HG03060 (cell line): ENCODE measurements at regions not wholly inside any gene's neighbourhood (a gene's known extent, or its start where the extent isn't known, plus 50 kb on each side); places are given as distances from the start of the nearest gene placed in this dataset.

ENCODE experiments used
- ATAC-seq: cut with Tn5 transposase; IDR thresholded peaks from one replicate; pipeline ENCODE4 v1.9.1; 2021; ENCODE audit warnings: low read depth, moderate number of reproducible peaks; ENCODE audit not compliant: unreplicated experiment

- no peak for ATAC-seq
These were observed 331.2 kb downstream of the TLE4 start for GRCh38 chr9:79902825-79903600.

- ATAC-seq: no peak
These were observed 329.0 kb downstream of the TLE4 start for GRCh38 chr9:79900754-79901153.

- ATAC-seq: no peak
These were observed 324.7 kb downstream of the TLE4 start for GRCh38 chr9:79896390-79896980.

DNA sequence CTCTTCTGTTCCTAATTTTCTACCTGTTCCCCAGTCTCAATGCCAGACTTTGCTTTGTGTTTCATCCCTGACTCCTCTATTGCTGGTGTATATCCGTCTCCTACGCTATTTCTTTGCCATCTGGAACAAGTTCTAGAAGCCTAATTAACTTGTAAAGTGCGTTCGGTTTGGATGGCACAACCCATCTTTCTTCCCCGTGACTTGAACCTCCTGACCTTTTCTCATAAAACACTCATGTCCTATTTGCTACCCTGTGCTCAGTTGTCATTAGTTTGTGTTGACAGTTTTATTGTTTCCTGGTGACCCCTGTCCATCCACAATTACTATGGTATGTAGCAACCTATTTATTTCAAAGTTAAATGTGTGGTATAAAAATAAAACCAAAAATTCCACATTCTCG is 323.5 kb downstream of the TLE4 start:
- no peak for ATAC-seq

- no peak for ATAC-seq
These were observed 317.6 kb downstream of the TLE4 start for GRCh38 chr9:79889369-79889768.

DNA sequence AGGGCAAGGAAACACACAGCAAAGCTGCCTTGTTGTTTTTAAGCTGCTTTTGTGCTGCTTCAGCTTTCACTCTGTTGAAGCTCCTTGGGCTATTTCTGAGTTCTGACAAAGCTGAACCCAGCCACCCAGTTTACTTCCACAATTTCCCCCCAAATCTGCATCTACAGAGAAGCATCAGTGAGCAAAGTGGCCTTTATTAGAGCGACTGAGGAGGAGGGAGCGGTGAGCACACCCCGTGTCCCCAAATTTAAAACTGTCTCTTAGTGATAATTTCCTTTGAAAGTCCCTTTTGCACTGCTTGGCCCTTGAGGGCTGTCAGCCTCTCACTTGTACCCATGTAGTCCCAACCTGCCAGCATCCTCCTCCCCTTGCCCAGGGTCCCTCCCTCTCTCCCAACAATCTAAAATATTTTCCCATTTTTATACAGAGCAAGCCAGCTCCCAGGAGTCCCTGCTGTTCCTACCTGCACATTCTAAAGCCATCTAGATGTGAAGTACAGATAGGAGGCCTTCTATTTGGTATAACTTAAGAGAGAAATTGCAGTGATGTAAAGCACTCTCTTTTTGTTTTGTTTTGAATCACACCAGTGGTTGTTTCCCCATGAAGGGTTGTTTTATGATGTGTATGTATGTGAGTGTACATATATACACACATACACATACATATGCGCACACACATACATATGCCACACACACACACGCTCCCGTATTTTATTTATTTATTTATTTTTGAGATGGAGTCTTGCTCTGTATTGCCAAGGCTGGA is 313.5 kb downstream of the TLE4 start:
- no peak for ATAC-seq

DNA sequence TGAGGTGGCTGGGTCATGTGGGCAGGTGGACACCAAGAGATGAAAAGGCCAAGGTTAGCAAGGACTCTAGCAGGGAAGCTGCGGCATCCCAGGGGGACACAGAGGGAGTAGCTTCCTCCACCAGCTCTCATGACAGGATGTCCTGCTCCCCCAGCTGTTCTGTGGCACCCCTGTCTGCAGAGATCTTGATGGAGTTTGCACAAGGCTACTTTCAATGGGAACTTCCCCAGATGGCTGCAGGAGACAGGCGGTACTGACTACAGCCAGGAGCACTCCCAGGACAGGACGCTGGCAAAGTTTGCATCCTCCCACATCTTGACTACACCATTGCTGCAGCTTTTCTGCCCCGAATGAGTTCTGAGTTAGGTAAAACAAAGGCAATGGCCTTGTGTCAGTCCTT is 312.8 kb downstream of the TLE4 start:
- no peak for ATAC-seq

DNA sequence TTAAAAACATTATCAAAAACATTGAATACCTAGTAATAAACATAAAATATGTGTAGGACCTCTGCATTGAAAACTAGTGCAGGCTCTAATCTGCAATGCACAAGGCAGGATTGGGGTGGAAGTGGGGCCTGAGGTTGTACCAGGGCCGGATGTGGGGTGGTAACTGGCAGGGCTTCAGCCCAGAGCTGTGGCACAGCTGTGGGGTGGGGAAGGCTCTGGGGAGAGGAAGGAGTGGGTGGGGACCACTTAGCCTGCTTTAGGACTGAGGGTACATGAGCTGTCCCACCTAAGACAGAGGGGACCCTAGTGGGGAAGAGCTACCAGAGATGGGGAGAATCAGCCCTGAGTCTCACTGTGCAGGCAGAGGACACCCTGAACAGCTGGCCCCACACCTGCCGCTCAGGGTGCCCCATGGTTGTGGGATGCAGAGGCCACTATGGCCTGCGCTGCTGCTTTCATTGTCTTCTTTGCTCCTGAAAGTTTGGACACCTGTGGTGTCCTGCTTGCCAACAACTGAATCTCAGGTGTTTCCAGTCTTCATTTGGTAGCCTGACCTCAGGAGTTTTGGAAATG is 311.4 kb downstream of the TLE4 start:
- ATAC-seq: peak; percentile 72

GRCh38 chr9:79880626-79881025 is 308.9 kb downstream of the TLE4 start:
- no peak for ATAC-seq

GRCh38 chr9:79877943-79878602 is 306.3 kb downstream of the TLE4 start:
- no peak for ATAC-seq

- ATAC-seq: no peak
These were observed 296.9 kb downstream of the TLE4 start for GRCh38 chr9:79868567-79869189.

- ATAC-seq: no peak
These were observed 291.4 kb downstream of the TLE4 start for GRCh38 chr9:79862921-79863890.

DNA sequence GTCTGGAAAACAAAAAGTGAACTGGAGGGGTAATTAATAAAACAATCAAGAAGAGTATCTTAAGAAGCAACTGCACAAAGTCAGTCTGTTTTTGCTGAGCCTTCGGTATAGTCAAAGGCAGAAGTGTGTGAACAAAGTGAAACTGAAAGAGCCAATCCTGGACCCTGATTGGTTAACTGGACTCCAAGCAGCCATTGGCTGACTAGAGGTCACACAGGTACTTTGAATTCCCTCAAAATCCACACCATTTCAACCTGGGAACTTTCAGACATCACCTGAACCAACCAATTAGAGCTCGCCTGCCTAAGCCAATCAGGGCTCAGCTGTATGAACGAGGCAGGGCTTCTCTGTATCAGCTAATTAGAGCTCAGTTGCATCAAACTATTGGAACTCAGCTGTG is 286.7 kb downstream of the TLE4 start:
- no peak for ATAC-seq

DNA sequence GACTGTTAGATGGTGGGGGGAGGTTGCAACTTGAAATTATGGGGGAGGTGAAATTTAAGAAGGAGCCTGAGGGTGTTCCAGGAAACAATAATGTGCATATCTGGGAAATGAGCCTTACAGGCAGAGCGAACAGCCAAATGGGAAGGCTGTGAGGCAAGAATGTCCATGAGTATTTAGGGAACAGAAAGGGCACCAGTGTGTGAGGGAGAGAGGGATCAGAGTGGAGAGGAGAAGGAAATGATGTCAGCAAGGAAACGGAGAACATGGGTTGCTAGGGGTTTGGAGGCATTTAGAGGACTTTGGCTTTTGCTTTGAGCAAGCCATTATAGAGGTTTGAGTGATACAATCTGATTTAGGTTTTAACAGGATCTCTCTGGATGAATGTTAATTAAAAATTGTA is 285.4 kb downstream of the TLE4 start:
- no peak for ATAC-seq

GRCh38 chr9:79847074-79847473 is 275.3 kb downstream of the TLE4 start:
- no peak for ATAC-seq

DNA sequence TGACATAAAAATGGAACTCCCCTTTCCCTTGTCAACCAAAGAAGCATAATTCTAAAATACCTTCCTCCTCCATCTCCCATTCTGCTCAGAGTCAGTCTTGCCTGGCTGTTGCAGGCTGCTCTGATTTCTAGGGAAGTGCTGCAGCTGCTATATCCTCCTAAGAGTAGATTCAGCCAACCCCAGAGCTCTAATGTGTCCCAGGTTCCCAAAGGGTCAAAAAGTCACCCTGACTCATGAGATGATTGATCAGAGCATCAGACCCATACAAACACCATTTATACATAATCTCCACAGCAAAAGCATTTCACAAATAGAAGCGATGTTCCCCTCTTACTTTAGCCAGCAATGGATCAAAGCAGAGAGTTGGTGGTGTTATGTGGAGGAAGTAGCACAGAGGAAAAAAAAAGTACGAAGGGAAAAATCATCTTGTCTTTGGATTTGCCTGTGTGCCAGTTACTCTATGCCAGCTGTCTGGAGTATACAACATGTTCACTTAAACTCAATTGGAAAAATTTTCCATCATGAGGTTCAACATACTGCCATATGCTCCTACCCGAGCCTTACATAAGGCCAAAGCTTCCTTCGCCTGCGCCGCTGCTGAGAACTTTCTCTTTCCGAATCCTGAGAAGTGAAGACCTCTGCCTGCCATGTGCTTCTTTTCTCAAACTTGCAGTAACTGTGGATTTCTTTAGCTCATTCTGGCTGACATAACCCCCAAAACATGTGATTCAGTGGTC is 258.0 kb downstream of the TLE4 start:
- ATAC-seq: no peak

GRCh38 chr9:79824265-79824664 is 252.5 kb downstream of the TLE4 start:
- ATAC-seq: peak; percentile 90

DNA sequence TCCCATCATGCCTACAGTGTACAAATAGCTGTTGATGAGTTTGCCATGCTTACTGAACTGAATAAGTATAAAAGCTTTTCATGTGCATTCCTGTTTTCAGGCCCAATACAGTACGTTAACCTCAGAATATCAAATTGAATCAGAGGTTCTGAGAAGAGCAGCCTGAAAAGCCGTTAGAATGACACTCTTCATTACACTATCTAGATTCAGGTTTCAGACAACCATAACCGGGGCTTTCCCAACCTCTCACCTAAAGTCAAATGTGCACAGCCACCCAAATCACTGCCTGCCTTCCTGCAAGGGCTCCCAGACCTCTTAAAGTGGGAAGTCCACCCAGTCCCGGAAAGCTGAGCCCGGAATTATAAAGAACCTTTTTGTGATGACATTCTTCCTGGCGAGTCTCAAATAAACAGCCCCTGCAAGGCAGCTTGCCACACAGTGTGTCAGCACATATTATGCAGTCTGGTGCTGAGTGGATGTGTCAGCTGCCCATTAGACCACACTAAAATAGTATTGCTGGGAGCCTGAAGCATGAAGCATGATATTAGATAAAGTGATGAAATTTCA is 245.8 kb downstream of the TLE4 start:
- ATAC-seq: peak; percentile 64
